ENCODE measurements at regions not wholly inside any gene's neighbourhood (a gene's known extent, or its start where the extent isn't known, plus 50 kb on each side); places are given as distances from the start of the nearest gene placed in this dataset.

DNA sequence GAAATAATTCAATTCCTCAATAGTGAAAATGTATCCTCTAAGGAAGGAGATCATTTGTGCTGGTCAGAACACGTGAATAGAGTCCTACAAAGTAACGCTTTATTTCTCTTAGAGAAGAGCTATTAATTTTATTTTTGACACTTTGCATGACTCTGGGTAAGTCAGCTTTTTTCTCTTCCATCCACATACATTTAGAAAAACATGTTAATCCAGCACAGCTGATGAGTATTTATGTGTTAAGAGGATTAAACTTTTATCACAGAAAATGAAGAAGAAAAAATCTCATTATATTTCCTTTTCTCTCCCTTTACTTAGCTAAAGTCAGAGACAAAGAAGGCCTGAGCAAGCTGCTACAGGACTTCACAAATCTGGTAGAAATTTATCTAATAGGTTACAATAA lies 649.5 kb upstream of the CCDC179 start:
- Histone ChIP-seq H3K9me3 (ENCODE audit: insufficient read depth, low read depth) (no peaks in the 10 kb centered on the region), H3K27me3 (ENCODE audit: insufficient read depth, low read depth) (no peaks in the 10 kb centered on the region), H3K36me3 (ENCODE audit: low read depth) (no peaks in the 10 kb centered on the region), H3K79me2 (ENCODE audit: low read depth) (no peaks in the 10 kb centered on the region), H3K9me2 (ENCODE audit: insufficient read depth) (no peaks in the 10 kb centered on the region), H3K4me1 (replicated peaks; ENCODE audit: insufficient read depth) (no peaks in the 10 kb centered on the region), H3K4me2 (no peak overlapping the region), H3F3A (ENCODE audit: insufficient read depth, low read depth) (no peaks in the 10 kb centered on the region), H2AFZ (no peak overlapping the region), H3K27ac (no peak overlapping the region), H3K4me3 (no peak overlapping the region), H4K20me1 (ENCODE audit: insufficient read depth) (no peaks in the 10 kb centered on the region)
- TF ChIP-seq, protein P1, sequence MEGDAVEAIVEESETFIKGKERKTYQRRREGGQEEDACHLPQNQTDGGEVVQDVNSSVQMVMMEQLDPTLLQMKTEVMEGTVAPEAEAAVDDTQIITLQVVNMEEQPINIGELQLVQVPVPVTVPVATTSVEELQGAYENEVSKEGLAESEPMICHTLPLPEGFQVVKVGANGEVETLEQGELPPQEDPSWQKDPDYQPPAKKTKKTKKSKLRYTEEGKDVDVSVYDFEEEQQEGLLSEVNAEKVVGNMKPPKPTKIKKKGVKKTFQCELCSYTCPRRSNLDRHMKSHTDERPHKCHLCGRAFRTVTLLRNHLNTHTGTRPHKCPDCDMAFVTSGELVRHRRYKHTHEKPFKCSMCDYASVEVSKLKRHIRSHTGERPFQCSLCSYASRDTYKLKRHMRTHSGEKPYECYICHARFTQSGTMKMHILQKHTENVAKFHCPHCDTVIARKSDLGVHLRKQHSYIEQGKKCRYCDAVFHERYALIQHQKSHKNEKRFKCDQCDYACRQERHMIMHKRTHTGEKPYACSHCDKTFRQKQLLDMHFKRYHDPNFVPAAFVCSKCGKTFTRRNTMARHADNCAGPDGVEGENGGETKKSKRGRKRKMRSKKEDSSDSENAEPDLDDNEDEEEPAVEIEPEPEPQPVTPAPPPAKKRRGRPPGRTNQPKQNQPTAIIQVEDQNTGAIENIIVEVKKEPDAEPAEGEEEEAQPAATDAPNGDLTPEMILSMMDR (conservative IDR thresholded peaks at IDR 0.05): no peak
- no peak for TF ChIP-seq EZH2 (IDR thresholded peaks at IDR 0.05; ENCODE audit: low read depth)
- no peak for DNase-seq
- POLR2A ChIA-PET (ENCODE audit: unreplicated experiment): interaction anchor here (0.8 kb wide), 1 partner anchor 27 kb away, joined by 6 read pairs; no protein-coding TSS in a partner anchor
- no TSS peak for BruUV-seq (replicated peaks)
- intact Hi-C loops (cut with micrococcal nuclease; ENCODE audit: unreplicated experiment): no loop called here
- CTCF ChIA-PET: no interaction called here

- ChIA-PET CTCF (no interaction called here), POLR2A (ENCODE audit: unreplicated experiment) (no interaction called here)
- H3K79me2 ChIP-seq (ENCODE audit: low read depth): no peaks in the 10 kb centered on the region
- intact Hi-C loops (cut with micrococcal nuclease; ENCODE audit: unreplicated experiment): no loop called here
- no peaks in the 10 kb centered on the region for H4K20me1 ChIP-seq (ENCODE audit: insufficient read depth)
- H3K4me3 ChIP-seq: no peak overlapping the region
- H3K36me3 ChIP-seq (ENCODE audit: low read depth): no peaks in the 10 kb centered on the region
- no peak overlapping the region for H2AFZ ChIP-seq
- no peaks in the 10 kb centered on the region for H3K27me3 ChIP-seq (ENCODE audit: insufficient read depth, low read depth)
- no peaks in the 10 kb centered on the region for H3K9me3 ChIP-seq (ENCODE audit: insufficient read depth, low read depth)
- no peak overlapping the region for H3K4me2 ChIP-seq
- no peaks in the 10 kb centered on the region for H3K9me2 ChIP-seq (ENCODE audit: insufficient read depth)
- no peaks in the 10 kb centered on the region for H3K4me1 ChIP-seq (replicated peaks; ENCODE audit: insufficient read depth)
- BruUV-seq (replicated peaks): no TSS peak
- H3K27ac ChIP-seq: no peak overlapping the region
- no peaks in the 10 kb centered on the region for H3F3A ChIP-seq (ENCODE audit: insufficient read depth, low read depth)
- TF ChIP-seq EZH2 (IDR thresholded peaks at IDR 0.05; ENCODE audit: low read depth): no peak
- TF ChIP-seq, protein P1 (conservative IDR thresholded peaks at IDR 0.05): no peak
- no peak for DNase-seq
Observed at GRCh38 chr11:23519194-23519593, 658.9 kb upstream of the CCDC179 start.

GRCh38 chr11:23520226-23520960 lies 660.1 kb upstream of the CCDC179 start:
- Histone ChIP-seq H4K20me1 (ENCODE audit: insufficient read depth) (no peaks in the 10 kb centered on the region), H3K27me3 (ENCODE audit: insufficient read depth, low read depth) (no peaks in the 10 kb centered on the region), H3K36me3 (ENCODE audit: low read depth) (no peaks in the 10 kb centered on the region), H2AFZ (no peak overlapping the region), H3K4me3 (no peak overlapping the region), H3K79me2 (ENCODE audit: low read depth) (no peaks in the 10 kb centered on the region), H3K27ac (no peak overlapping the region), H3K9me2 (ENCODE audit: insufficient read depth) (no peaks in the 10 kb centered on the region), H3K9me3 (ENCODE audit: insufficient read depth, low read depth) (no peaks in the 10 kb centered on the region), H3F3A (ENCODE audit: insufficient read depth, low read depth) (no peaks in the 10 kb centered on the region), H3K4me2 (no peak overlapping the region), H3K4me1 (replicated peaks; ENCODE audit: insufficient read depth) (no peaks in the 10 kb centered on the region)
- no peak for DNase-seq
- CTCF ChIA-PET: no interaction called here
- POLR2A ChIA-PET (ENCODE audit: unreplicated experiment): interaction anchor here (0.6 kb wide), 1 partner anchor 1156 kb away, joined by 3 read pairs; no protein-coding TSS in a partner anchor
- TF ChIP-seq, protein P1 (conservative IDR thresholded peaks at IDR 0.05): no peak
- no peak for TF ChIP-seq EZH2 (IDR thresholded peaks at IDR 0.05; ENCODE audit: low read depth)
- intact Hi-C loops (cut with micrococcal nuclease; ENCODE audit: unreplicated experiment): no loop called here
- no TSS peak for BruUV-seq (replicated peaks)

Data from PC-9 (cell line).